OCI-LY3 (cell line): ENCODE measurements at regions not wholly inside any gene's neighbourhood (a gene's known extent, or its start where the extent isn't known, plus 50 kb on each side); places are given as distances from the start of the nearest gene placed in this dataset.

Source experiments
- H2AFZ ChIP-seq: fragments of 200-600, 300-600 bp; shearing (Covaris generic); 2 replicates; pipeline ENCODE4 v1.6.0; 2014; ENCODE audit warnings: antibody characterized with exemption, low read depth, low read length
- H3K27ac ChIP-seq: fragments of 200-600, 300-600 bp; sonication (generic); 2 replicates; pipeline ENCODE4 v1.5.1; 2014; ENCODE audit warnings: mild to moderate bottlenecking, low read length, moderate library complexity, mixed read lengths
- H3K27me3 ChIP-seq: fragments of 200-600, 300-600 bp; sonication (generic); 2 replicates; pipeline ENCODE4 v1.6.1; 2014; ENCODE audit warnings: low read depth, low read length, mixed read lengths
- H3K36me3 ChIP-seq: fragments of 200-600, 300-600 bp; sonication (generic); replicated peaks from 2 replicates; pipeline ENCODE3; 2014; ENCODE audit warnings: low read depth, low read length, mixed read lengths
- H3K4me1 ChIP-seq: fragments of 300-600, 200-600 bp; sonication (generic); 2 replicates; pipeline ENCODE4 v1.6.1; 2014; ENCODE audit warnings: low read length, mixed read lengths
- H3K4me2 ChIP-seq: fragments of 200-600, 300-600 bp; sonication (generic); 2 replicates; pipeline ENCODE4 v1.6.1; 2014; ENCODE audit warnings: low read length, mixed read lengths
- H3K4me3 ChIP-seq: fragments of 300-600, 200-600 bp; sonication (generic); 2 replicates; pipeline ENCODE4 v1.5.1; 2014; ENCODE audit warnings: antibody characterized with exemption, mild to moderate bottlenecking, low read length, moderate library complexity
- H3K79me2 ChIP-seq: fragments of 300-600, 200-600 bp; shearing (Covaris generic); 2 replicates; pipeline ENCODE4 v1.6.1; 2014; ENCODE audit warnings: mild to moderate bottlenecking, low read length, mixed read lengths
- H3K9ac ChIP-seq: fragments of 300-600, 200-600 bp; shearing (Covaris generic); 2 replicates; pipeline ENCODE4 v1.6.0; 2014; ENCODE audit warnings: mild to moderate bottlenecking, low read length, moderate library complexity
- H3K9me3 ChIP-seq: fragments of 200-600, 300-600 bp; shearing (Covaris generic); 2 replicates; pipeline ENCODE4 v1.6.1; 2014; ENCODE audit warnings: low read length, mixed read lengths; ENCODE audit not compliant: insufficient read depth
- H4K20me1 ChIP-seq: fragments of 200-600, 300-600 bp; sonication (generic); 2 replicates; pipeline ENCODE4 v1.6.1; 2016; ENCODE audit warnings: low read length, mixed read lengths; ENCODE audit not compliant: insufficient read depth
- EZH2phosphoT487 ChIP-seq: fragments of 200-600 bp; shearing (Covaris generic); IDR thresholded peaks from 2 replicates; pipeline ENCODE4 v1.6.1; 2018; ENCODE audit warnings: antibody characterized with exemption, mixed run types, low read depth
- TF ChIP-seq, protein P1 (sequence below): fragments of 200-600, 300-600 bp; sonication (generic); IDR thresholded peaks from 2 replicates; pipeline ENCODE4 v1.5.1; 2014; ENCODE audit warnings: antibody characterized with exemption, low read length, low read depth

- no peak overlapping the region for H3K4me2 ChIP-seq
- H4K20me1 ChIP-seq = no peaks in the 10 kb centered on the region
- no peak overlapping the region for H2AFZ ChIP-seq
- H3K27ac ChIP-seq = no peak overlapping the region
- H3K9ac ChIP-seq = no peak overlapping the region
- no peak overlapping the region for H3K4me3 ChIP-seq
- no peaks in the 10 kb centered on the region for H3K4me1 ChIP-seq
- no peaks in the 10 kb centered on the region for H3K9me3 ChIP-seq
- no peaks in the 10 kb centered on the region for H3K36me3 ChIP-seq
- TF ChIP-seq, protein P1, sequence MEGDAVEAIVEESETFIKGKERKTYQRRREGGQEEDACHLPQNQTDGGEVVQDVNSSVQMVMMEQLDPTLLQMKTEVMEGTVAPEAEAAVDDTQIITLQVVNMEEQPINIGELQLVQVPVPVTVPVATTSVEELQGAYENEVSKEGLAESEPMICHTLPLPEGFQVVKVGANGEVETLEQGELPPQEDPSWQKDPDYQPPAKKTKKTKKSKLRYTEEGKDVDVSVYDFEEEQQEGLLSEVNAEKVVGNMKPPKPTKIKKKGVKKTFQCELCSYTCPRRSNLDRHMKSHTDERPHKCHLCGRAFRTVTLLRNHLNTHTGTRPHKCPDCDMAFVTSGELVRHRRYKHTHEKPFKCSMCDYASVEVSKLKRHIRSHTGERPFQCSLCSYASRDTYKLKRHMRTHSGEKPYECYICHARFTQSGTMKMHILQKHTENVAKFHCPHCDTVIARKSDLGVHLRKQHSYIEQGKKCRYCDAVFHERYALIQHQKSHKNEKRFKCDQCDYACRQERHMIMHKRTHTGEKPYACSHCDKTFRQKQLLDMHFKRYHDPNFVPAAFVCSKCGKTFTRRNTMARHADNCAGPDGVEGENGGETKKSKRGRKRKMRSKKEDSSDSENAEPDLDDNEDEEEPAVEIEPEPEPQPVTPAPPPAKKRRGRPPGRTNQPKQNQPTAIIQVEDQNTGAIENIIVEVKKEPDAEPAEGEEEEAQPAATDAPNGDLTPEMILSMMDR = no peak
- TF ChIP-seq EZH2phosphoT487 = no peak
- no peaks in the 10 kb centered on the region for H3K27me3 ChIP-seq
- H3K79me2 ChIP-seq = no peaks in the 10 kb centered on the region
Observed at GRCh38 chr10:28776519-28776918, 99.2 kb downstream of the BAMBI start.

GRCh38 chr10:28777911-28778310 lies 100.6 kb downstream of the BAMBI start:
- no peak overlapping the region for H3K27ac ChIP-seq
- H2AFZ ChIP-seq = no peak overlapping the region
- H3K27me3 ChIP-seq = no peaks in the 10 kb centered on the region
- H3K36me3 ChIP-seq = no peaks in the 10 kb centered on the region
- TF ChIP-seq, protein P1 = no peak
- no peak for TF ChIP-seq EZH2phosphoT487
- no peak overlapping the region for H3K4me2 ChIP-seq
- no peaks in the 10 kb centered on the region for H3K79me2 ChIP-seq
- H3K4me1 ChIP-seq = no peaks in the 10 kb centered on the region
- no peaks in the 10 kb centered on the region for H4K20me1 ChIP-seq
- no peaks in the 10 kb centered on the region for H3K9me3 ChIP-seq
- H3K9ac ChIP-seq = no peak overlapping the region
- H3K4me3 ChIP-seq = no peak overlapping the region

GRCh38 chr10:28778524-28778923 lies 101.2 kb downstream of the BAMBI start:
- Histone ChIP-seq H2AFZ (no peak overlapping the region), H3K4me1 (no peaks in the 10 kb centered on the region), H3K9ac (no peak overlapping the region), H3K27me3 (no peaks in the 10 kb centered on the region), H3K4me3 (no peak overlapping the region), H3K36me3 (no peaks in the 10 kb centered on the region), H3K4me2 (no peak overlapping the region), H3K79me2 (no peaks in the 10 kb centered on the region), H3K27ac (no peak overlapping the region), H4K20me1 (no peaks in the 10 kb centered on the region), H3K9me3 (no peaks in the 10 kb centered on the region)
- TF ChIP-seq, protein P1 = no peak
- TF ChIP-seq EZH2phosphoT487 = no peak

- Histone ChIP-seq H3K9ac (no peak overlapping the region), H4K20me1 (no peaks in the 10 kb centered on the region), H3K4me1 (peaks cover 19% of the 10 kb centered on the region), H3K27ac (no peak overlapping the region), H2AFZ (no peak overlapping the region), H3K27me3 (no peaks in the 10 kb centered on the region), H3K4me3 (no peak overlapping the region), H3K9me3 (no peaks in the 10 kb centered on the region), H3K79me2 (no peaks in the 10 kb centered on the region), H3K36me3 (no peaks in the 10 kb centered on the region), H3K4me2 (no peak overlapping the region)
- TF ChIP-seq EZH2phosphoT487 = no peak
- TF ChIP-seq, protein P1 = no peak
Observed at GRCh38 chr10:28781296-28781695, 104.0 kb downstream of the BAMBI start.
